ENCODE measurements at regions not wholly inside any gene's neighbourhood (a gene's known extent, or its start where the extent isn't known, plus 50 kb on each side); places are given as distances from the start of the nearest gene placed in this dataset.

- no peak for DNase-seq
- H3K27ac ChIP-seq: no peak overlapping the region
- intact Hi-C loops (cut with DNase I): no loop called here
- no peaks in the 10 kb centered on the region for H3K27me3 ChIP-seq
- no peaks in the 10 kb centered on the region for H3K36me3 ChIP-seq
- H3K9ac ChIP-seq (ENCODE audit: low read depth in 2 of 2, low read length in 2 of 2): no peak overlapping the region
- no peak for TF ChIP-seq CTCF (IDR thresholded peaks at IDR 0.05)
- H3K4me3 ChIP-seq: no peak overlapping the region
- H3K9me3 ChIP-seq: no peaks in the 10 kb centered on the region
- no peaks in the 10 kb centered on the region for H3K4me1 ChIP-seq
Measured at GRCh38 chr12:75699728-75700496, 188.5 kb upstream of the KRR1 start.

- Histone ChIP-seq H3K4me1 (no peaks in the 10 kb centered on the region), H3K9ac (ENCODE audit: low read depth in 2 of 2, low read length in 2 of 2) (no peak overlapping the region), H3K4me3 (no peak overlapping the region), H3K27ac (no peak overlapping the region), H3K9me3 (no peaks in the 10 kb centered on the region), H3K36me3 (no peaks in the 10 kb centered on the region), H3K27me3 (no peaks in the 10 kb centered on the region)
- no peak for DNase-seq
- TF ChIP-seq CTCF (IDR thresholded peaks at IDR 0.05): no peak
- intact Hi-C loops (cut with DNase I): no loop called here
Measured at GRCh38 chr12:75699251-75699650, 187.8 kb upstream of the KRR1 start.

- H3K27ac ChIP-seq: no peak overlapping the region
- no peak overlapping the region for H3K9ac ChIP-seq (ENCODE audit: low read depth in 2 of 2, low read length in 2 of 2)
- no peak for DNase-seq
- H3K27me3 ChIP-seq: no peaks in the 10 kb centered on the region
- no peaks in the 10 kb centered on the region for H3K9me3 ChIP-seq
- intact Hi-C loops (cut with DNase I): no loop called here
- no peak overlapping the region for H3K4me3 ChIP-seq
- no peaks in the 10 kb centered on the region for H3K4me1 ChIP-seq
- H3K36me3 ChIP-seq: no peaks in the 10 kb centered on the region
- TF ChIP-seq CTCF (IDR thresholded peaks at IDR 0.05): no peak
Measured at GRCh38 chr12:75698052-75698451, 186.6 kb upstream of the KRR1 start.

- no peak for TF ChIP-seq CTCF (IDR thresholded peaks at IDR 0.05)
- H3K27ac ChIP-seq: no peak overlapping the region
- DNase-seq: no peak
- no peak overlapping the region for H3K9ac ChIP-seq (ENCODE audit: low read depth in 2 of 2, low read length in 2 of 2)
- intact Hi-C loops (cut with DNase I): no loop called here
- no peaks in the 10 kb centered on the region for H3K27me3 ChIP-seq
- no peaks in the 10 kb centered on the region for H3K36me3 ChIP-seq
- H3K9me3 ChIP-seq: no peaks in the 10 kb centered on the region
- no peaks in the 10 kb centered on the region for H3K4me1 ChIP-seq
- H3K4me3 ChIP-seq: no peak overlapping the region
Measured at GRCh38 chr12:75695926-75696325, 184.5 kb upstream of the KRR1 start.

- Histone ChIP-seq H3K27me3 (no peaks in the 10 kb centered on the region), H3K9me3 (no peaks in the 10 kb centered on the region), H3K36me3 (no peaks in the 10 kb centered on the region), H3K27ac (no peak overlapping the region), H3K4me1 (no peaks in the 10 kb centered on the region), H3K4me3 (no peak overlapping the region), H3K9ac (ENCODE audit: low read depth in 2 of 2, low read length in 2 of 2) (no peak overlapping the region)
- DNase-seq: no peak
- intact Hi-C loops (cut with DNase I): no loop called here
- no peak for TF ChIP-seq CTCF (IDR thresholded peaks at IDR 0.05)
Measured at GRCh38 chr12:75694534-75695268, 183.3 kb upstream of the KRR1 start.

Data from colonic mucosa (tissue), 4 donors.